ENCODE measurements at regions not wholly inside any gene's neighbourhood (a gene's known extent, or its start where the extent isn't known, plus 50 kb on each side); places are given as distances from the start of the nearest gene placed in this dataset.

DNA sequence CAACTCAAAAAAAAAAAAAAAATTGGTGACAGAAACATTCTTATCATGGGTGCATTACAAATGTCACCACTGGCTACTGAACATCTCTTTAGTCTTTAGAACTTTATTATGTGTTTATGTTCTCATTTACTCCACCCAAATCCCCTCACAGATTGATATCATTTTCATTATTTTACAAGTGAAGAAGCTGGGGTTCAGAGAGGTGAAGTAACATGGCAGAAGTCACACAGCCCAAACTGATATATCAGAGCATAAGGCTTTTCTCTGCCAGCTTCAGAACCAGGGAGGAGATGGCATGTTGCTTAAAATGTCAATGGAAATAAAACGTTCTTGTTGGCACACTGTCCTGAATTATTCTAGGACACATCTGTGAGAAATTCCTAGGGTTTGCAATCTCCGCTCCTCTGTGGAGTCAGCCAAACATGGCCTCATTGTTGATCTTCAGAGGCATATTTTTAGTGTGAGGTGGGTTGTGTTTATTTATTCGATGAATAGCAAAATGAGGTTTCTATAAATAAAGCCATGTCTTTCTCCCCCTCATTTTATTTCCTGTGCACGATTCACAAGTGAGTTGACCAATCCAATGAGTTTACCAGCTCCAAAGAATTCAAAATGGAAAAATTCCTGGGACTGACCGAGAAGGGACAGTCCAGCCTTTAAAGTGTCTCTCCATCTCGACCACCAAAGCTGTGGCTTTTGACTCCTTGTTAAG is 72.9 kb upstream of the ANO1 start:
- no peaks in the 10 kb centered on the region for H3K4me1 ChIP-seq
- 24% methylated on average over 6 of the region's 6 CpGs for WGBS (ENCODE audit: missing lambda C conversion rate)
- no peak for ATAC-seq
- POLR2A ChIA-PET = no interaction called here
- H3K4me3 ChIP-seq = no peak overlapping the region
- no peaks in the 10 kb centered on the region for H3K9me3 ChIP-seq
- no peak overlapping the region for H3K4me2 ChIP-seq
- H3K27ac ChIP-seq = no peak overlapping the region
- CTCF ChIA-PET = no interaction called here
- TF ChIP-seq, protein P1, sequence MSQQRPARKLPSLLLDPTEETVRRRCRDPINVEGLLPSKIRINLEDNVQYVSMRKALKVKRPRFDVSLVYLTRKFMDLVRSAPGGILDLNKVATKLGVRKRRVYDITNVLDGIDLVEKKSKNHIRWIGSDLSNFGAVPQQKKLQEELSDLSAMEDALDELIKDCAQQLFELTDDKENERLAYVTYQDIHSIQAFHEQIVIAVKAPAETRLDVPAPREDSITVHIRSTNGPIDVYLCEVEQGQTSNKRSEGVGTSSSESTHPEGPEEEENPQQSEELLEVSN (IDR thresholded peaks at IDR 0.05; ENCODE audit: borderline replicate concordance, low read depth) = no peak
- TF ChIP-seq NPAS2 (CRISPR knock-in tag; IDR thresholded peaks at IDR 0.05; ENCODE audit: borderline replicate concordance) (no peak), ATOH8 (CRISPR knock-in tag; IDR thresholded peaks at IDR 0.05; ENCODE audit: low read depth) (no peak), POLR2AphosphoS2 (conservative IDR thresholded peaks at IDR 0.05; ENCODE audit: low read length) (no peak), FOXS1 (CRISPR knock-in tag; IDR thresholded peaks at IDR 0.05) (no peak), SREBF2 (IDR thresholded peaks at IDR 0.05) (no peak), KDM5A (IDR thresholded peaks at IDR 0.05) (no peak), CHD2 (IDR thresholded peaks at IDR 0.05; ENCODE audit: low read length, partially characterized antibody) (no peak), TFCP2L1 (CRISPR knock-in tag; IDR thresholded peaks at IDR 0.05) (no peak), FOSL2 (IDR thresholded peaks at IDR 0.05) (no peak), FOSL2 (CRISPR knock-in tag; IDR thresholded peaks at IDR 0.05) (no peak), HES2 (IDR thresholded peaks at IDR 0.05) (no peak), TP53 (CRISPR knock-in tag; IDR thresholded peaks at IDR 0.05) (no peak), JUNB (IDR thresholded peaks at IDR 0.05) (no peak), RCOR1 (IDR thresholded peaks at IDR 0.05; ENCODE audit: low read depth, low read length) (no peak), RFX5 (IDR thresholded peaks at IDR 0.05) (no peak), BCL3 (IDR thresholded peaks at IDR 0.05) (no peak), POLR2A (IDR thresholded peaks at IDR 0.05; ENCODE audit: low read length) (no peak), SMC3 (IDR thresholded peaks at IDR 0.05) (no peak), EHMT2 (IDR thresholded peaks at IDR 0.05; ENCODE audit: low read depth) (no peak)
- no peak for FAIRE-seq
- DNase-seq (ENCODE audit: low read depth in 1 of 2, low spot score in 1 of 2) = no peak

- Histone ChIP-seq H3K4me3 (no peak overlapping the region), H3K9me3 (no peaks in the 10 kb centered on the region), H3K4me2 (no peak overlapping the region), H3K4me1 (no peaks in the 10 kb centered on the region), H3K27ac (no peak overlapping the region)
- ChIA-PET POLR2A (no interaction called here), CTCF (no interaction called here)
- TF ChIP-seq EHF (CRISPR knock-in tag; IDR thresholded peaks at IDR 0.05) (no peak), ELK1 (IDR thresholded peaks at IDR 0.05; ENCODE audit: low read depth, low read length) (no peak), MAZ (IDR thresholded peaks at IDR 0.05; ENCODE audit: borderline replicate concordance, low read depth, low read length) (no peak), KDM1A (IDR thresholded peaks at IDR 0.05; ENCODE audit: low read depth) (no peak), BCL3 (IDR thresholded peaks at IDR 0.05) (no peak), HOXB5 (CRISPR knock-in tag; IDR thresholded peaks at IDR 0.05) (no peak), GATA3 (IDR thresholded peaks at IDR 0.05; ENCODE audit: borderline replicate concordance) (no peak), HDAC2 (IDR thresholded peaks at IDR 0.05) (no peak), MYC (IDR thresholded peaks at IDR 0.05; ENCODE audit: borderline replicate concordance, low read length) (no peak), POLR2AphosphoS2 (conservative IDR thresholded peaks at IDR 0.05; ENCODE audit: low read length) (no peak), TFCP2L1 (CRISPR knock-in tag; IDR thresholded peaks at IDR 0.05) (no peak), ZC3H11A (IDR thresholded peaks at IDR 0.05) (no peak), EP300 (IDR thresholded peaks at IDR 0.05) (no peak), JUNB (IDR thresholded peaks at IDR 0.05) (no peak), POLR2A (IDR thresholded peaks at IDR 0.05; ENCODE audit: low read length) (no peak)
- TF ChIP-seq, protein P1 (IDR thresholded peaks at IDR 0.05; ENCODE audit: borderline replicate concordance, low read depth) = no peak
- FAIRE-seq (no peak), ATAC-seq (no peak), DNase-seq (ENCODE audit: low read depth in 1 of 2, low spot score in 1 of 2) (no peak)
- WGBS (ENCODE audit: missing lambda C conversion rate) = 39% methylated on average over 3 of the region's 3 CpGs
Measured at GRCh38 chr11:70007796-70008195, 70.3 kb upstream of the ANO1 start.

Data from A549 (cell line).